Cardiac fibroblast (primary cell): ENCODE measurements at regions not wholly inside any gene's neighbourhood (a gene's known extent, or its start where the extent isn't known, plus 50 kb on each side); places are given as distances from the start of the nearest gene placed in this dataset.

Experiments used
- DNase-seq, 2 donors: peaks; one replicate each; pipeline versions ENCODE4 v3.0.0 to v3.0.0-alpha.2; 2010; ENCODE audit warnings: low read depth in 2 of 2
- H3K4me3 ChIP-seq, 2 donors: replicated peaks in 1 of 2; 1 replicate in 1 of 2; 2 replicates in 1 of 2; pipeline ENCODE4 v1.5.1; 2011; ENCODE audit warnings: low read depth in 2 of 2, low read length in 2 of 2, mild to moderate bottlenecking in 2 of 2, moderate library complexity in 1 of 2
- CTCF ChIP-seq: IDR thresholded peaks from one replicate; pipeline ENCODE4 v1.5.1; 2011; ENCODE audit warnings: low read depth, mild to moderate bottlenecking, low read length, inconsistent platforms

- DNase-seq, result no peak
- TF ChIP-seq CTCF, result no peak
- H3K4me3 ChIP-seq, result no peak overlapping the region
These were observed 192.6 kb upstream of the PSMD7 start for GRCh38 chr16:74104022-74104421.

DNA sequence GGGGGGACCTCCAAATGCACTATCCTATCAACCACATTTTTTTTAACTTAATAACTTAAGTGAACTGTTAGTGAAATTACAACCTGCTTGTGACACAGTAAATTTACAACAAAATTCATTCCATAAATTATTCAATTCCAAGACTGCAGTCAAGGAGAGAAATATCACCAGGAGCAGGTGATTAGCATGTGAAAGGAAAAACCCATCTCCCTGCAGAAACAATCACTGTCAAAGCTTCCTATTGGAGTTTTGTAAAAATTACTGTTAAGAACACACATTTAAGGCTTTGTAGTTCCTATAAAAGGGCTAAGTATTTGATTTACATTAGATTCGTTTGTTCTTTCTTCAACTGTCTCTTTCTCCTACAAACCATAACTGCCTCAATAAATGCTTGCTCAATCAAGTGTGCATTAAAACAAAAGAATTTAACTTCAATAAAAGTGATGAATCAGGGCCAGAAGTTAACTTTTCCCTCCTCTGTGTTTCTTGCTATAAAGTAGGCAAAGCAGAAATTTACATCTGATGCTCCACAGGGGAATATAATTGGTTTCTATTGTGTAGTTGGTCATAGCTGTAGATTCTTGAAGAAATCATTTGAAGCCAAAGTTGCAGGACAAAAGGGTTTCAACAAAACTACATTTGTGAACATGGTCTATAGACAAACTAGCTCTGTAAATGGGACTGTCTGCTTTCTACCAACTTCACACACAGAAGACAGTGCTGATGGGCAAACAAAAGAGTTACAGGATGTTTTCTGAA lies 195.1 kb upstream of the PSMD7 start:
- no peak overlapping the region for H3K4me3 ChIP-seq
- no peak for TF ChIP-seq CTCF
- no peak for DNase-seq

DNA sequence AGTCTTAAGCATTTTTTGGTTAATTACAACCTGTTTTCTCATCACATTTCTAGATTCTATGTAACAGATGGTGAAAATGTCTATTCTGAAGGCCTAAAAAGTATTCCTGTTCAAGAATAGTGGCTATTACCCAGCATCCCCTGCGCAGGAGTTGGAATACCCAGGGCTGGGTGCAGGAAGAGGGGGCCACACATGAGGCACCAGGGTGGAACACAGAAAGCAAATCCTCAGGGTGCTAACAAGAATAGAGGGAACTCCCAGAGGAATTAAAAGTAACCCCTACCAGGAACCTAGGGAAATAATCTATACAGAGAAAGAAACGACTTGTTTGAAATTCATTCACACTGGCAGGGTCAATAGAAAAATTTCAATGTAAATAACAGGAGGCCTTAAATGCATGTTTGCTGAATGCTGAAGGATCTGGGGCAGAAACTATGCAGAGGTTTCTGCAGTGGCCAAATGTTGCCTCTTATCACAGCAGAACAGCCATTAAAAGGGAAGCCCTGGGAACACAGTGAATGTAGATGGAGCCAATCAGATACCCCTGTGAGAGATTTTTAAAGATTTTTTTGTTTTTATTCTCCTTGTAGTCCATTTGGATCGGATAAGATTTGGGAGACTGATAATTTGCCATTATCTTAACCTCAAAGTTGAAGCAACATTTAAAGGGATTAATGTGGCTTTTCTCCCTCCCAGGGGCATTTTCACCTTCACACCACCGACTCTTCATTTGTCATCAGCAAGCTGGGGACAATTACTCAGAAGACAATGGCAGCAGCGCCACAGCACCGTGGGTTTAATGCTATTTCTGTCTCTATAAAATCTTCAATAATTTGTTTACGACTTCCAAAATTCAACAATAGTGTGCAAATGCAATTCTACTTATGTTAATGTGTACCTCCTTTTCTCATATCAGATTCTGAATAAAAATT lies 196.0 kb upstream of the PSMD7 start:
- TF ChIP-seq CTCF, result no peak
- no peak overlapping the region for H3K4me3 ChIP-seq
- no peak for DNase-seq

- H3K4me3 ChIP-seq, result no peak overlapping the region
- TF ChIP-seq CTCF, result no peak
- no peak for DNase-seq
These were observed 197.1 kb upstream of the PSMD7 start for GRCh38 chr16:74099530-74099929.

DNA sequence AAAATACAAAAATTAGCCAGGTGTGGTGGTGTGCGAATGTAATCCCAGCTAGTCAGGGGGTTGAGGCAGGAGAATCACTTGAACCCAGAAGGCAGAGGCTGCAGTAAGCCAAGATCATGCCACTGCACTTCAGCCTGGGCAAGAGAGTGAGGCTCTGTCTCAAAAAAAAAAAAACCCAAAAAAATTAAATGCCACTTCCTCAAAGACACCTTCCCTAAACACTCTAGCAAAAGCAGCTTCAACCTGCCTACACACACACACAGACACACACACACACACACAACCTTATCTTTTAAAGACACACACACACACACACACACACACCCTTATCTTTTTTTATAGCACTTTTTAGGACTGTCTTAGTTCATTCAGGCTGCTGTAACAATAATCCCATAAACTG lies 201.7 kb upstream of the PSMD7 start:
- no peak overlapping the region for H3K4me3 ChIP-seq
- TF ChIP-seq CTCF, result no peak
- DNase-seq, result no peak

DNA sequence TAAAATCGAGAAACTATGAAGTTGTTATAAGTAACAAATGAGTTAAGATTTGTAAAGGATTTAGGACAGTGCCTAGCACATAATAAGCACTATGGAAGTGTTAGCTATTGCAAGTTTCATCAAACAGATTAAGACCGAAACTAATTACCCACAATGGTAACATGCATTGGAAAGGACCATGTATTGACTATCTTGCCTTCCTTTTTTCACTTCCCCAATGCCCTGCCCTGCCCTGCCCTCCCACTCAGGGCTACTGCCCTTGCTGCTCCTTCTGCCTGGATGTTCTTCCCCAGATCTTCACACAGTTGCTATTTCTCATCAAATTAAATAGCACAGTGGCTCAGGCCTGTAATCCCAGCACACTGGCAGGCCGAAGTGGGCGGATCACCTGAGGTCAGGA lies 202.1 kb upstream of the PSMD7 start:
- no peak overlapping the region for H3K4me3 ChIP-seq
- TF ChIP-seq CTCF, result no peak
- no peak for DNase-seq
